Activated CD4-positive, alpha-beta memory T cell treated with anti-CD3 and anti-CD28 coated beads for 36 hours (primary cell): ENCODE measurements at regions not wholly inside any gene's neighbourhood (a gene's known extent, or its start where the extent isn't known, plus 50 kb on each side); places are given as distances from the start of the nearest gene placed in this dataset.

Source experiments
- CTCF ChIA-PET: fragments of 350-600 bp; sonication (Branson Sonifier 250); formaldehyde crosslinking; loops from one replicate; lab custom pipeline; 2021; ENCODE audit warnings: antibody characterized with exemption, inconsistent platforms; lab: Charles Lee
- POLR2A ChIA-PET: fragments of 350-600 bp; sonication (Branson Sonifier 250); formaldehyde crosslinking; loops from one replicate; lab custom pipeline; 2021; ENCODE audit warnings: antibody characterized with exemption; lab: Charles Lee
- DNase-seq: peaks from one replicate; pipeline ENCODE4 v3.0.0-alpha.2; 2020
- H3K27ac Mint-ChIP-seq: one replicate; pipeline ENCODE4 v1.8.0; 2021; ENCODE audit warnings: mixed read lengths
- H3K27me3 Mint-ChIP-seq: one replicate; pipeline ENCODE4 v1.8.0; 2021; ENCODE audit warnings: mixed read lengths
- H3K36me3 Mint-ChIP-seq: one replicate; pipeline ENCODE4 v1.8.0; 2021; ENCODE audit warnings: mixed read lengths
- H3K4me1 Mint-ChIP-seq: one replicate; pipeline ENCODE4 v1.8.0; 2021; ENCODE audit warnings: low read depth, mixed read lengths
- H3K4me3 Mint-ChIP-seq: one replicate; pipeline ENCODE4 v1.8.0; 2021; ENCODE audit warnings: mild to moderate bottlenecking, mixed read lengths
- H3K9me3 Mint-ChIP-seq: one replicate; pipeline ENCODE4 v1.8.0; 2021; ENCODE audit warnings: mixed read lengths
- intact Hi-C: fragments of 100-400 bp; cut with micrococcal nuclease; formaldehyde crosslinking; loops from one replicate; pipeline ENCODE4 v1.15.1; 2023

- ChIA-PET CTCF (no interaction called here), POLR2A (no interaction called here)
- Mint-ChIP-seq H3K27me3 (peaks cover 4% of the 10 kb centered on the region), H3K9me3 (no peaks in the 10 kb centered on the region), H3K36me3 (no peaks in the 10 kb centered on the region), H3K27ac (no peak overlapping the region), H3K4me3 (no peak overlapping the region), H3K4me1 (no peaks in the 10 kb centered on the region)
- intact Hi-C loops: no loop called here
- DNase-seq: no peak
Observed at GRCh38 chr5:116769470-116769869, 194.8 kb upstream of the SEMA6A start.

- peak; percentile 19 for DNase-seq
- CTCF ChIA-PET: no interaction called here
- H3K27ac Mint-ChIP-seq: no peak overlapping the region
- intact Hi-C loops: no loop called here
- H3K4me3 Mint-ChIP-seq: no peak overlapping the region
- H3K36me3 Mint-ChIP-seq: no peaks in the 10 kb centered on the region
- H3K9me3 Mint-ChIP-seq: no peaks in the 10 kb centered on the region
- POLR2A ChIA-PET: interaction anchor here (0.5 kb wide), 1 partner anchor 742 kb away, joined by 4 read pairs; no protein-coding TSS in a partner anchor
- peaks cover 4% of the 10 kb centered on the region for H3K27me3 Mint-ChIP-seq
- H3K4me1 Mint-ChIP-seq: no peaks in the 10 kb centered on the region
Observed at GRCh38 chr5:116766470-116766947, 191.9 kb upstream of the SEMA6A start.

GRCh38 chr5:116765441-116765840 lies 190.8 kb upstream of the SEMA6A start:
- CTCF ChIA-PET: no interaction called here
- intact Hi-C loops: no loop called here

GRCh38 chr5:116764941-116765340 lies 190.3 kb upstream of the SEMA6A start:
- Mint-ChIP-seq H3K36me3 (no peaks in the 10 kb centered on the region), H3K4me3 (no peak overlapping the region)
- intact Hi-C loops: no loop called here

More at GRCh38 chr5:116765441-116765840, 190.8 kb upstream of the SEMA6A start:
- Mint-ChIP-seq H3K9me3 (no peaks in the 10 kb centered on the region), H3K36me3 (no peaks in the 10 kb centered on the region), H3K27me3 (peaks cover 4% of the 10 kb centered on the region), H3K4me1 (no peaks in the 10 kb centered on the region), H3K4me3 (no peak overlapping the region), H3K27ac (no peak overlapping the region)
- POLR2A ChIA-PET: no interaction called here
- DNase-seq: no peak

GRCh38 chr5:116763987-116764866 lies 189.6 kb upstream of the SEMA6A start:
- ChIA-PET CTCF (no interaction called here), POLR2A (no interaction called here)
- Mint-ChIP-seq H3K4me3 (no peak overlapping the region), H3K27ac (no peak overlapping the region), H3K9me3 (no peaks in the 10 kb centered on the region), H3K4me1 (no peaks in the 10 kb centered on the region), H3K36me3 (no peaks in the 10 kb centered on the region), H3K27me3 (peaks cover 4% of the 10 kb centered on the region)
- intact Hi-C loops: no loop called here
- no peak for DNase-seq

More at GRCh38 chr5:116764941-116765340, 190.3 kb upstream of the SEMA6A start:
- Mint-ChIP-seq H3K27ac (no peak overlapping the region), H3K4me1 (no peaks in the 10 kb centered on the region), H3K9me3 (no peaks in the 10 kb centered on the region), H3K27me3 (peaks cover 4% of the 10 kb centered on the region)
- ChIA-PET POLR2A (no interaction called here), CTCF (no interaction called here)
- DNase-seq: no peak

GRCh38 chr5:116759860-116760640 lies 185.4 kb upstream of the SEMA6A start:
- Mint-ChIP-seq H3K4me3 (no peak overlapping the region), H3K36me3 (no peaks in the 10 kb centered on the region), H3K4me1 (no peaks in the 10 kb centered on the region), H3K27me3 (no peaks in the 10 kb centered on the region), H3K27ac (no peak overlapping the region), H3K9me3 (no peaks in the 10 kb centered on the region)
- POLR2A ChIA-PET: no interaction called here
- intact Hi-C loops: loop anchor here (10.0 kb wide), 1 partner anchor 185 kb away; the partner anchor contains the start of gene SEMA6A
- CTCF ChIA-PET: no interaction called here
- DNase-seq: no peak

GRCh38 chr5:116757326-116757725 lies 182.7 kb upstream of the SEMA6A start:
- POLR2A ChIA-PET: no interaction called here
- no peaks in the 10 kb centered on the region for H3K27me3 Mint-ChIP-seq

GRCh38 chr5:116756531-116756930 lies 181.9 kb upstream of the SEMA6A start:
- no peak for DNase-seq
- no peaks in the 10 kb centered on the region for H3K36me3 Mint-ChIP-seq
- ChIA-PET CTCF (no interaction called here), POLR2A (no interaction called here)
- intact Hi-C loops: loop anchor here (10.0 kb wide), 1 partner anchor 182 kb away; the partner anchor contains the start of gene SEMA6A
- H3K4me1 Mint-ChIP-seq: no peaks in the 10 kb centered on the region
- H3K4me3 Mint-ChIP-seq: no peak overlapping the region
- H3K9me3 Mint-ChIP-seq: no peaks in the 10 kb centered on the region
- H3K27ac Mint-ChIP-seq: no peak overlapping the region
- H3K27me3 Mint-ChIP-seq: no peaks in the 10 kb centered on the region

More at GRCh38 chr5:116757326-116757725, 182.7 kb upstream of the SEMA6A start:
- intact Hi-C loops: loop anchor here (10.0 kb wide), 1 partner anchor 183 kb away; the partner anchor contains the start of gene SEMA6A
- Mint-ChIP-seq H3K4me3 (no peak overlapping the region), H3K9me3 (no peaks in the 10 kb centered on the region), H3K36me3 (no peaks in the 10 kb centered on the region), H3K4me1 (no peaks in the 10 kb centered on the region), H3K27ac (no peak overlapping the region)
- CTCF ChIA-PET: no interaction called here
- no peak for DNase-seq

GRCh38 chr5:116754556-116754955 lies 179.9 kb upstream of the SEMA6A start:
- no peaks in the 10 kb centered on the region for H3K36me3 Mint-ChIP-seq
- H3K27ac Mint-ChIP-seq: no peak overlapping the region
- POLR2A ChIA-PET: no interaction called here

GRCh38 chr5:116751684-116752083 lies 177.1 kb upstream of the SEMA6A start:
- no peak for DNase-seq
- ChIA-PET POLR2A (no interaction called here), CTCF (no interaction called here)
- Mint-ChIP-seq H3K4me1 (no peaks in the 10 kb centered on the region), H3K36me3 (no peaks in the 10 kb centered on the region), H3K4me3 (no peak overlapping the region), H3K9me3 (no peaks in the 10 kb centered on the region), H3K27me3 (no peaks in the 10 kb centered on the region), H3K27ac (no peak overlapping the region)
- intact Hi-C loops: loop anchor here (10.0 kb wide), 1 partner anchor 177 kb away; the partner anchor contains the start of gene SEMA6A

More at GRCh38 chr5:116754556-116754955, 179.9 kb upstream of the SEMA6A start:
- intact Hi-C loops: loop anchor here (10.0 kb wide), 1 partner anchor 180 kb away; the partner anchor contains the start of gene SEMA6A
- Mint-ChIP-seq H3K9me3 (no peaks in the 10 kb centered on the region), H3K4me1 (no peaks in the 10 kb centered on the region), H3K4me3 (no peak overlapping the region), H3K27me3 (no peaks in the 10 kb centered on the region)
- CTCF ChIA-PET: no interaction called here
- DNase-seq: no peak

- Mint-ChIP-seq H3K27me3 (no peaks in the 10 kb centered on the region), H3K36me3 (no peaks in the 10 kb centered on the region), H3K9me3 (no peaks in the 10 kb centered on the region), H3K27ac (no peak overlapping the region), H3K4me1 (no peaks in the 10 kb centered on the region), H3K4me3 (no peak overlapping the region)
- POLR2A ChIA-PET: no interaction called here
- CTCF ChIA-PET: no interaction called here
- DNase-seq: no peak
- intact Hi-C loops: loop anchor here (10.0 kb wide), 1 partner anchor 176 kb away; the partner anchor contains the start of gene SEMA6A
Observed at GRCh38 chr5:116750631-116751580, 176.3 kb upstream of the SEMA6A start.
